ENCODE measurements at regions not wholly inside any gene's neighbourhood (a gene's known extent, or its start where the extent isn't known, plus 50 kb on each side); places are given as distances from the start of the nearest gene placed in this dataset.
"Not testable (repeated sequence)": the region's sequence is repeated elsewhere in the genome, so short reads cannot be mapped to it uniquely, and the experiment has no call there.

GRCh38 chr11:13188179-13188578 lies 89.4 kb upstream of the BMAL1 start:
- Histone ChIP-seq H3K4me3 (no peak overlapping the region), H3K9me3 (0 out of 2 replicates have a peak, but pooled peaks cover 2% of the 10 kb centered on the region), H3K36me3 (replicated peaks) (no peaks in the 10 kb centered on the region), H3K27me3 (ENCODE audit: low read depth) (no peaks in the 10 kb centered on the region), H3K4me1 (no peaks in the 10 kb centered on the region)
- no peak for DNase-seq (ENCODE audit: low spot score in 2 of 2)
- in situ Hi-C loops (cut with MboI; ENCODE audit: low sequenced_read_pairs), result no loop called here

GRCh38 chr11:13189561-13190426 lies 87.8 kb upstream of the BMAL1 start:
- Histone ChIP-seq H3K9me3 (0 out of 2 replicates have a peak, but pooled peaks cover 2% of the 10 kb centered on the region), H3K36me3 (replicated peaks) (no peaks in the 10 kb centered on the region), H3K4me3 (no peak overlapping the region), H3K27me3 (ENCODE audit: low read depth) (no peaks in the 10 kb centered on the region), H3K4me1 (no peaks in the 10 kb centered on the region)
- in situ Hi-C loops (cut with MboI; ENCODE audit: low sequenced_read_pairs), result loop anchor here (10.0 kb wide), 1 partner anchor 225 kb away; no protein-coding TSS in a partner anchor
- DNase-seq (ENCODE audit: low spot score in 2 of 2), result no peak

GRCh38 chr11:13193613-13194012 lies 84.0 kb upstream of the BMAL1 start:
- Histone ChIP-seq H3K4me1 (no peaks in the 10 kb centered on the region), H3K4me3 (no peak overlapping the region), H3K36me3 (replicated peaks) (no peaks in the 10 kb centered on the region), H3K27me3 (ENCODE audit: low read depth) (no peaks in the 10 kb centered on the region), H3K9me3 (peaks cover 3% of the 10 kb centered on the region)
- in situ Hi-C loops (cut with MboI; ENCODE audit: low sequenced_read_pairs), result loop anchor here (10.0 kb wide), 1 partner anchor 229 kb away; no protein-coding TSS in a partner anchor
- DNase-seq (ENCODE audit: low spot score in 2 of 2), result no peak

- not testable (repeated sequence) for H3K36me3 ChIP-seq (replicated peaks); H3K4me3 ChIP-seq; H3K27me3 ChIP-seq (ENCODE audit: low read depth); H3K9me3 ChIP-seq; H3K4me1 ChIP-seq; DNase-seq (ENCODE audit: low spot score in 2 of 2)
- in situ Hi-C loops (cut with MboI; ENCODE audit: low sequenced_read_pairs), result loop anchor here (10.0 kb wide), 1 partner anchor 233 kb away; no protein-coding TSS in a partner anchor
These were observed 80.2 kb upstream of the BMAL1 start for GRCh38 chr11:13197374-13197773.

- DNase-seq (ENCODE audit: low spot score in 2 of 2), result no peak
- in situ Hi-C loops (cut with MboI; ENCODE audit: low sequenced_read_pairs), result loop anchor here (25.0 kb wide), 1 partner anchor 1032 kb away; no protein-coding TSS in a partner anchor
- Histone ChIP-seq H3K4me3 (no peak overlapping the region), H3K27me3 (ENCODE audit: low read depth) (no peaks in the 10 kb centered on the region), H3K4me1 (peaks cover 7% of the 10 kb centered on the region; the same call in 1 of the 2 replicates), H3K9me3 (no peaks in the 10 kb centered on the region), H3K36me3 (replicated peaks) (no peaks in the 10 kb centered on the region)
These were observed 72.1 kb upstream of the BMAL1 start for GRCh38 chr11:13205486-13205885.

- Histone ChIP-seq H3K4me3 (no peak overlapping the region), H3K4me1 (peaks cover 7% of the 10 kb centered on the region; the same call in 1 of the 2 replicates), H3K36me3 (replicated peaks) (no peaks in the 10 kb centered on the region), H3K27me3 (ENCODE audit: low read depth) (no peaks in the 10 kb centered on the region), H3K9me3 (no peaks in the 10 kb centered on the region)
- no peak for DNase-seq (ENCODE audit: low spot score in 2 of 2)
- in situ Hi-C loops (cut with MboI; ENCODE audit: low sequenced_read_pairs), result loop anchor here (25.0 kb wide), 1 partner anchor 1031 kb away; no protein-coding TSS in a partner anchor
These were observed 71.4 kb upstream of the BMAL1 start for GRCh38 chr11:13206086-13206640.

- Histone ChIP-seq H3K4me1 (peaks cover 7% of the 10 kb centered on the region; the same call in 1 of the 2 replicates), H3K36me3 (replicated peaks) (no peaks in the 10 kb centered on the region), H3K4me3 (no peak overlapping the region), H3K9me3 (no peaks in the 10 kb centered on the region), H3K27me3 (ENCODE audit: low read depth) (no peaks in the 10 kb centered on the region)
- no peak for DNase-seq (ENCODE audit: low spot score in 2 of 2)
- in situ Hi-C loops (cut with MboI; ENCODE audit: low sequenced_read_pairs), result loop anchor here (25.0 kb wide), 1 partner anchor 1030 kb away; no protein-coding TSS in a partner anchor
These were observed 70.3 kb upstream of the BMAL1 start for GRCh38 chr11:13207270-13207664.

- Histone ChIP-seq H3K27me3 (ENCODE audit: low read depth) (no peaks in the 10 kb centered on the region), H3K36me3 (replicated peaks) (no peaks in the 10 kb centered on the region), H3K4me1 (peaks cover 7% of the 10 kb centered on the region; the same call in 1 of the 2 replicates), H3K4me3 (peak overlapping the region; percentile 4; the same call in 1 of the 2 replicates), H3K9me3 (no peaks in the 10 kb centered on the region)
- DNase-seq (ENCODE audit: low spot score in 2 of 2), result peak; percentile 57 to 64
- in situ Hi-C loops (cut with MboI; ENCODE audit: low sequenced_read_pairs), result loop anchor here (25.0 kb wide), 1 partner anchor 1029 kb away; no protein-coding TSS in a partner anchor
These were observed 69.7 kb upstream of the BMAL1 start for GRCh38 chr11:13207665-13208594.

GRCh38 chr11:13208921-13209320 lies 68.7 kb upstream of the BMAL1 start:
- in situ Hi-C loops (cut with MboI; ENCODE audit: low sequenced_read_pairs), result loop anchor here (25.0 kb wide), 1 partner anchor 1028 kb away; no protein-coding TSS in a partner anchor
- Histone ChIP-seq H3K4me3 (no peak overlapping the region), H3K9me3 (no peaks in the 10 kb centered on the region), H3K4me1 (peaks cover 7% of the 10 kb centered on the region; the same call in 1 of the 2 replicates), H3K36me3 (replicated peaks) (no peaks in the 10 kb centered on the region), H3K27me3 (ENCODE audit: low read depth) (no peaks in the 10 kb centered on the region)
- DNase-seq (ENCODE audit: low spot score in 2 of 2), result no peak

GRCh38 chr11:13209379-13209778 lies 68.2 kb upstream of the BMAL1 start:
- in situ Hi-C loops (cut with MboI; ENCODE audit: low sequenced_read_pairs), result loop anchor here (25.0 kb wide), 1 partner anchor 1028 kb away; no protein-coding TSS in a partner anchor
- no peak for DNase-seq (ENCODE audit: low spot score in 2 of 2)
- peaks cover 7% of the 10 kb centered on the region; the same call in 1 of the 2 replicates for H3K4me1 ChIP-seq

GRCh38 chr11:13210424-13210823 lies 67.2 kb upstream of the BMAL1 start:
- Histone ChIP-seq H3K36me3 (replicated peaks) (no peaks in the 10 kb centered on the region), H3K4me1 (peaks cover 7% of the 10 kb centered on the region; the same call in 1 of the 2 replicates), H3K27me3 (ENCODE audit: low read depth) (no peaks in the 10 kb centered on the region), H3K9me3 (no peaks in the 10 kb centered on the region), H3K4me3 (no peak overlapping the region)
- in situ Hi-C loops (cut with MboI; ENCODE audit: low sequenced_read_pairs), result loop anchor here (10.0 to 25.0 kb wide), 2 partner anchors 134 to 1027 kb away; no protein-coding TSS in a partner anchor
- peak; percentile 39 to 73 for DNase-seq (ENCODE audit: low spot score in 2 of 2)

More at GRCh38 chr11:13209379-13209778, 68.2 kb upstream of the BMAL1 start:
- Histone ChIP-seq H3K4me3 (no peak overlapping the region), H3K9me3 (no peaks in the 10 kb centered on the region), H3K27me3 (ENCODE audit: low read depth) (no peaks in the 10 kb centered on the region), H3K36me3 (replicated peaks) (no peaks in the 10 kb centered on the region)

- Histone ChIP-seq H3K4me1 (no peaks in the 10 kb centered on the region), H3K27me3 (ENCODE audit: low read depth) (no peaks in the 10 kb centered on the region), H3K36me3 (replicated peaks) (no peaks in the 10 kb centered on the region), H3K4me3 (no peak overlapping the region), H3K9me3 (no peaks in the 10 kb centered on the region)
- DNase-seq (ENCODE audit: low spot score in 2 of 2), result no peak
- in situ Hi-C loops (cut with MboI; ENCODE audit: low sequenced_read_pairs), result loop anchor here (10.0 to 25.0 kb wide), 2 partner anchors 131 to 1023 kb away; no protein-coding TSS in a partner anchor
These were observed 63.3 kb upstream of the BMAL1 start for GRCh38 chr11:13214276-13214675.

GRCh38 chr11:13215149-13215548 lies 62.4 kb upstream of the BMAL1 start:
- no peak for DNase-seq (ENCODE audit: low spot score in 2 of 2)
- in situ Hi-C loops (cut with MboI; ENCODE audit: low sequenced_read_pairs), result loop anchor here (10.0 to 25.0 kb wide), 2 partner anchors 130 to 1022 kb away; no protein-coding TSS in a partner anchor
- no peak overlapping the region for H3K4me3 ChIP-seq
- no peaks in the 10 kb centered on the region for H3K9me3 ChIP-seq
- no peaks in the 10 kb centered on the region for H3K27me3 ChIP-seq (ENCODE audit: low read depth)
- H3K4me1 ChIP-seq, result no peaks in the 10 kb centered on the region
- H3K36me3 ChIP-seq (replicated peaks), result no peaks in the 10 kb centered on the region

Measured in HAP-1 (cell line).